Activated naive CD4-positive, alpha-beta T cell treated with anti-CD3 and anti-CD28 coated beads for 36 hours (primary cell): ENCODE measurements at regions not wholly inside any gene's neighbourhood (a gene's known extent, or its start where the extent isn't known, plus 50 kb on each side); places are given as distances from the start of the nearest gene placed in this dataset.

Experiments used
- CTCF ChIA-PET: fragments of 350-600 bp; sonication (Branson Sonifier 250); formaldehyde crosslinking; loops from one replicate; lab custom pipeline; 2021; ENCODE audit warnings: antibody characterized with exemption; lab: Charles Lee
- DNase-seq: peaks from one replicate; pipeline ENCODE4 v3.0.0-alpha.2; 2020
- H3K27ac Mint-ChIP-seq: one replicate; pipeline ENCODE4 v1.8.0; 2021; ENCODE audit warnings: mild to moderate bottlenecking, mixed read lengths
- H3K27me3 Mint-ChIP-seq: one replicate; pipeline ENCODE4 v1.8.0; 2021; ENCODE audit warnings: low read depth, mixed read lengths
- H3K36me3 Mint-ChIP-seq: one replicate; pipeline ENCODE4 v1.8.0; 2021; ENCODE audit warnings: low read depth, mixed read lengths
- H3K4me1 Mint-ChIP-seq: one replicate; pipeline ENCODE4 v1.8.0; 2021; ENCODE audit warnings: low read depth, mixed read lengths
- H3K4me3 Mint-ChIP-seq: one replicate; pipeline ENCODE4 v1.8.0; 2021; ENCODE audit warnings: mild to moderate bottlenecking, moderate library complexity, mixed read lengths
- H3K9me3 Mint-ChIP-seq: one replicate; pipeline ENCODE4 v1.8.0; 2021; ENCODE audit warnings: mixed read lengths
- intact Hi-C: fragments of 100-400 bp; cut with micrococcal nuclease; formaldehyde crosslinking; loops from one replicate; pipeline ENCODE4 v1.15.1; 2023

GRCh38 chr13:106310291-106310865 lies 225.1 kb downstream of the EFNB2 start:
- CTCF ChIA-PET = no interaction called here
- Mint-ChIP-seq H3K27me3 (peaks cover 2% of the 10 kb centered on the region), H3K36me3 (no peaks in the 10 kb centered on the region), H3K9me3 (peaks cover 4% of the 10 kb centered on the region), H3K4me3 (no peak overlapping the region), H3K27ac (no peak overlapping the region), H3K4me1 (no peaks in the 10 kb centered on the region)
- intact Hi-C loops = no loop called here
- no peak for DNase-seq

- H3K4me3 Mint-ChIP-seq = no peak overlapping the region
- intact Hi-C loops = no loop called here
- H3K4me1 Mint-ChIP-seq = no peaks in the 10 kb centered on the region
- H3K27me3 Mint-ChIP-seq = peaks cover 2% of the 10 kb centered on the region
- H3K36me3 Mint-ChIP-seq = no peaks in the 10 kb centered on the region
- CTCF ChIA-PET = no interaction called here
- H3K9me3 Mint-ChIP-seq = peaks cover 4% of the 10 kb centered on the region
- DNase-seq = no peak
- H3K27ac Mint-ChIP-seq = no peak overlapping the region
Measured at GRCh38 chr13:106306748-106307277, 228.6 kb downstream of the EFNB2 start.

DNA sequence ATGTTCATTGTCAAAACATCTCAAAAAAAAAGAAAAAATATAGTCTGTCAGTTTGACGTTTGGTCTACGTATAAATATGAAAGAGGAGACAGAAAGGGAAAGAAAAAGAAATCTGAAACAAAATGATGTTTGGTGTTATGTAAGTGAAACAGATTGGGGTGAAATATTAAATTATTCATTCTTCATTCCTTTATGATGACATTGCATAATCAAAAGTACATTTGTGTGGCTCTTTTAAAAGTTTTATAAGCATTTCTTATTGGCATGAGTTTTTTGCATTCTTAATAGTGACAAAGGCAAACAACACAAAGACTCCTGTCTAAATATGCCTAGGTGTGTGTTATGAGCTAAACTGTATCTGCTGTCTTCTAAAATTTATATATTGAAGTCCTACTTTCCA lies 232.6 kb downstream of the EFNB2 start:
- no peaks in the 10 kb centered on the region for H3K4me1 Mint-ChIP-seq
- no peak overlapping the region for H3K27ac Mint-ChIP-seq
- CTCF ChIA-PET = no interaction called here
- H3K4me3 Mint-ChIP-seq = no peak overlapping the region
- intact Hi-C loops = no loop called here
- H3K9me3 Mint-ChIP-seq = peaks cover 5% of the 10 kb centered on the region
- peaks cover 5% of the 10 kb centered on the region for H3K27me3 Mint-ChIP-seq
- H3K36me3 Mint-ChIP-seq = no peaks in the 10 kb centered on the region
- DNase-seq = no peak

GRCh38 chr13:106302011-106302410 lies 233.5 kb downstream of the EFNB2 start:
- CTCF ChIA-PET = no interaction called here

DNA sequence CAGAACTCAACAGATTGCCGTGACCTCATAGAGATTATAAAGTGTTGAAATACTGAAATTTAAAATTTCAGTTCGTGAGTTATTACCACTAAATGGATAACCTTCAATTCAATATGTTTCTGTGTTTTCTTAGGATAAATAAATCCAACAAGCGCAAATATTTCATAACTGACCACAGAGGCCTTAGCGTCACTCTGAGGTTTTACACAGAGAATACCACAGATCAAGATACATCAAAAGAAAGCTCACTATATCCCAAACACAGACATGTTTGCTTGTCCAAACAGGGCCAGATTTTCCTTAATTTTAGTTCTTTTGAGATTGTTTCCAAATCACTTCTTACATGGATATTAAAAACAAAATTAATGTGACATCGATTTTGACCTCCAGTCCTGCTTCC lies 235.8 kb downstream of the EFNB2 start:
- peaks cover 9% of the 10 kb centered on the region for H3K27me3 Mint-ChIP-seq
- CTCF ChIA-PET = no interaction called here
- H3K9me3 Mint-ChIP-seq = peaks cover 3% of the 10 kb centered on the region
- no peak overlapping the region for H3K4me3 Mint-ChIP-seq
- no peak for DNase-seq
- H3K27ac Mint-ChIP-seq = no peak overlapping the region
- intact Hi-C loops = no loop called here
- H3K4me1 Mint-ChIP-seq = no peaks in the 10 kb centered on the region
- H3K36me3 Mint-ChIP-seq = no peaks in the 10 kb centered on the region

More at GRCh38 chr13:106302011-106302410, 233.5 kb downstream of the EFNB2 start:
- no peak for DNase-seq
- Mint-ChIP-seq H3K4me3 (no peak overlapping the region), H3K9me3 (peaks cover 3% of the 10 kb centered on the region), H3K27me3 (peaks cover 5% of the 10 kb centered on the region), H3K36me3 (no peaks in the 10 kb centered on the region), H3K4me1 (no peaks in the 10 kb centered on the region), H3K27ac (no peak overlapping the region)
- intact Hi-C loops = no loop called here

- Mint-ChIP-seq H3K27ac (no peak overlapping the region), H3K4me1 (no peaks in the 10 kb centered on the region), H3K36me3 (no peaks in the 10 kb centered on the region), H3K4me3 (no peak overlapping the region), H3K27me3 (peaks cover 9% of the 10 kb centered on the region), H3K9me3 (peaks cover 3% of the 10 kb centered on the region)
- intact Hi-C loops = no loop called here
- CTCF ChIA-PET = no interaction called here
- no peak for DNase-seq
Measured at GRCh38 chr13:106297283-106297682, 238.2 kb downstream of the EFNB2 start.

GRCh38 chr13:106296723-106297122 lies 238.7 kb downstream of the EFNB2 start:
- H3K27ac Mint-ChIP-seq = no peak overlapping the region
- DNase-seq = no peak
- H3K36me3 Mint-ChIP-seq = no peaks in the 10 kb centered on the region
- intact Hi-C loops = no loop called here
- no peak overlapping the region for H3K4me3 Mint-ChIP-seq
- H3K4me1 Mint-ChIP-seq = no peaks in the 10 kb centered on the region
- peaks cover 9% of the 10 kb centered on the region for H3K27me3 Mint-ChIP-seq
- peaks cover 3% of the 10 kb centered on the region for H3K9me3 Mint-ChIP-seq
- CTCF ChIA-PET = no interaction called here

DNA sequence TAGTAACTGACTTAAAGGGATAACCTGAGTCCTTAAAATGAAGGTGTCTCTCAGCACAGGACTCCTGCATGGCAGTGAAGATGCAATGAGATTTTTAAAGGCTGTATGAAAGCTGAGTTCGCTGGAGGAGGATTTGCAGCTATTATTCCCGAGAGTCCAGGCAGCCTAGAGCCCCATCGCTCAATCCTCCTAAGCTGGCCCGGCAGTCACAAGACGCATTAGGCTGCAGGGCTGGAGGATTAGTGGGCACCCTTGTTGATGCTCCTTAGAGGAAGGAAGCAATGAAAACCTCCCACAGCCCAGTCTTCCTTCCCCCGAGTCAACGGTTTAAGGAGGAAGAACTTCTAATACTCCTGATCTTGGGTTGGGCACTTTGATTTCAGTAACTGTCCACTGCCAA lies 239.5 kb downstream of the EFNB2 start:
- Mint-ChIP-seq H3K4me3 (no peak overlapping the region), H3K36me3 (no peaks in the 10 kb centered on the region), H3K27me3 (peaks cover 9% of the 10 kb centered on the region), H3K27ac (no peak overlapping the region), H3K9me3 (peaks cover 2% of the 10 kb centered on the region), H3K4me1 (no peaks in the 10 kb centered on the region)
- intact Hi-C loops = no loop called here
- CTCF ChIA-PET = no interaction called here
- no peak for DNase-seq

DNA sequence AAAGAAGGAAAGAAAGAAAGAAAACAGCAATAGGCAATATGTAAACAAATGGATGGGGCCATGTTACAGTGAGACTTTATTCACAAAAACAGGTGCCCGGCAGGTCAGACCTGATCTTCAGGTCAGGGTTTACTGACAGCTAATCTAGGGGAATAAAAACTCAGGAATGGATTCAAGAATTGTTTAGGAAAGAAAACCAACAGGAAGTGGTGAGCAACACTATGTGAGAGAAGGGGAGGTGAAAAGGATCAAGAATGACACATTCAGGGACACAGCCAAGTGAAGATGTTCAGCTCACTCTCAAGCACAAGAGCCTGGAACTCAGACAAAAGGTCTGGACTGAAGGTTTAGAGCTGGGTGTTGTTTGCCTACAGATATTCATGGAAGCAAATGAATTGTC lies 244.5 kb downstream of the EFNB2 start:
- no peaks in the 10 kb centered on the region for H3K36me3 Mint-ChIP-seq
- no peak overlapping the region for H3K27ac Mint-ChIP-seq
- no peaks in the 10 kb centered on the region for H3K4me1 Mint-ChIP-seq
- no peak for DNase-seq
- no peaks in the 10 kb centered on the region for H3K9me3 Mint-ChIP-seq
- CTCF ChIA-PET = no interaction called here
- peaks cover 9% of the 10 kb centered on the region for H3K27me3 Mint-ChIP-seq
- intact Hi-C loops = no loop called here
- no peak overlapping the region for H3K4me3 Mint-ChIP-seq

- Mint-ChIP-seq H3K4me1 (no peaks in the 10 kb centered on the region), H3K9me3 (no peaks in the 10 kb centered on the region), H3K4me3 (no peak overlapping the region), H3K27ac (no peak overlapping the region), H3K27me3 (peaks cover 3% of the 10 kb centered on the region), H3K36me3 (no peaks in the 10 kb centered on the region)
- intact Hi-C loops = no loop called here
- CTCF ChIA-PET = no interaction called here
- no peak for DNase-seq
Measured at GRCh38 chr13:106287351-106287750, 248.1 kb downstream of the EFNB2 start.

GRCh38 chr13:106286811-106287210 lies 248.7 kb downstream of the EFNB2 start:
- Mint-ChIP-seq H3K36me3 (no peaks in the 10 kb centered on the region), H3K4me3 (no peak overlapping the region), H3K9me3 (no peaks in the 10 kb centered on the region), H3K27me3 (peaks cover 3% of the 10 kb centered on the region), H3K4me1 (no peaks in the 10 kb centered on the region), H3K27ac (no peak overlapping the region)
- DNase-seq = no peak
- intact Hi-C loops = no loop called here
- CTCF ChIA-PET = no interaction called here

DNA sequence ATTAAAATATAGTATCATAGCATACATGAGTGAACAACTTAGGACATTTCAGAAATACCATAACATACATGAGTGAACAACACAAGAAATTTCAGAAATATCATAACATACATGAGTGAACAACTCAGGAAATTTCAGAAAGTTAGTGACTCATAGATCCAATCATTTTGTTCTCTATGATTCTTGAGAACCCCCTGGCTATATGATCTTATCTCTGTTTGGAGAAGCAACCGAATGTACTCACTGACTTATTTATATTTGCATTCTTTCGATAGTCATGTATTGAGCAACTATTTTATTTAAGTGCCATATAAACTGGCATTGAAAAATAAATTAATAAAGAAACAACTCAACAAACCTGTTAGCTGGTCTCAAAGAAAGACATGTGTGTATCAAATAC lies 251.1 kb downstream of the EFNB2 start:
- Mint-ChIP-seq H3K9me3 (no peaks in the 10 kb centered on the region), H3K4me1 (no peaks in the 10 kb centered on the region)
- CTCF ChIA-PET = no interaction called here

GRCh38 chr13:106281426-106281825 lies 254.0 kb downstream of the EFNB2 start:
- intact Hi-C loops = no loop called here
- Mint-ChIP-seq H3K9me3 (no peaks in the 10 kb centered on the region), H3K4me1 (no peaks in the 10 kb centered on the region), H3K27ac (no peak overlapping the region), H3K4me3 (no peak overlapping the region), H3K36me3 (no peaks in the 10 kb centered on the region), H3K27me3 (no peaks in the 10 kb centered on the region)
- CTCF ChIA-PET = no interaction called here
- DNase-seq = no peak

More for the DNA sequence above, 251.1 kb downstream of the EFNB2 start:
- intact Hi-C loops = no loop called here
- no peak overlapping the region for H3K4me3 Mint-ChIP-seq
- no peaks in the 10 kb centered on the region for H3K27me3 Mint-ChIP-seq
- no peaks in the 10 kb centered on the region for H3K36me3 Mint-ChIP-seq
- no peak overlapping the region for H3K27ac Mint-ChIP-seq
- no peak for DNase-seq
